ENCODE measurements at regions not wholly inside any gene's neighbourhood (a gene's known extent, or its start where the extent isn't known, plus 50 kb on each side); places are given as distances from the start of the nearest gene placed in this dataset.

DNA sequence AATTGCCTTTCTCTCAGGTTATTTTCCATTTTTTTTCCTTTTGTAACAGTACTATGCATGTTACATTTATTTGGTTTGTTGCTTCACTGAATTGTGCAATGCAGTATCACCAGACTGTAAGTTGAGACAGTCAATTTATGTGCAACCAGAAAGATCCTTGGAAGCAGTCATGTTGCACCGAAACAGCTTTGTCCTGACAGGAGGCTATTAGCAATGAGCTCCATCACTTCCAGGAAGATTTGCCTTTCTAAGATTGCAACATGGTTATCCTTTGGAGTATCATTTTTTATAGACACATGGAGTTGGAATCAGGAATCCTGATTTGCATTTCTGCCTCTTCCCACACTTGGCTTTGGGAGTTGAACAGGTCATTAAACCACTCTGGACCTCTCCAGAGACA lies 84.5 kb upstream of the ST6GALNAC5 start:
- FAIRE-seq (no peak), ATAC-seq (no peak), DNase-seq (ENCODE audit: low spot score) (no peak)
- Histone ChIP-seq H2AFZ (ENCODE audit: low read length) (no peak overlapping the region), H4K20me1 (ENCODE audit: insufficient read depth, low read length) (no peaks in the 10 kb centered on the region), H3K4me3 (replicated peaks in 1 of 3; ENCODE audit: insufficient read depth in 1 of 3, low read depth in 2 of 3, low read length in 3 of 3) (no peak overlapping the region), H3K79me2 (ENCODE audit: insufficient read depth, low read length) (no peaks in the 10 kb centered on the region), H3K9me3 (ENCODE audit: low read length) (peaks cover 37% of the 10 kb centered on the region; the same call in 1 of the 2 replicates), H3K9ac (ENCODE audit: insufficient read depth, low read depth, low read length) (no peak overlapping the region), H3K27me3 (ENCODE audit: control insufficient read depth in 1 of 2, insufficient read depth in 2 of 2, low read length in 2 of 2) (no peaks in the 10 kb centered on the region), H3K27ac (ENCODE audit: extremely low read length, insufficient read depth, low read length) (no peak overlapping the region), H3K36me3 (replicated peaks in 1 of 2; ENCODE audit: control insufficient read depth in 1 of 2, insufficient read depth in 2 of 2, low read length in 2 of 2) (no peaks in the 10 kb centered on the region), H3K4me2 (ENCODE audit: low read depth, low read length) (no peak overlapping the region), H3K4me1 (ENCODE audit: insufficient read depth, low read length) (no peaks in the 10 kb centered on the region)
- intact Hi-C loops (cut with micrococcal nuclease; ENCODE audit: unreplicated experiment) = no loop called here
- ChIA-PET CTCF (ENCODE audit: low intra/inter-chr PET ratio, low total read pairs) (no interaction called here), POLR2A (no interaction called here)
- in situ Hi-C loops (cut with HindIII; ENCODE audit: extremely low pct_ligation_motif_present, low pct_unique_long_range_greater_than_20kb) = no loop called here
- TF ChIP-seq CEBPB (IDR thresholded peaks at IDR 0.05; ENCODE audit: borderline replicate concordance, low read depth, low read length) (peak; percentile 64), ELF3 (CRISPR knock-in tag; IDR thresholded peaks at IDR 0.05) (no peak)
- no TSS peak for BruUV-seq (replicated peaks)
- WGBS (ENCODE audit: low lambda C conversion rate) = 0% methylated on average over 1 of the region's 1 CpG

DNA sequence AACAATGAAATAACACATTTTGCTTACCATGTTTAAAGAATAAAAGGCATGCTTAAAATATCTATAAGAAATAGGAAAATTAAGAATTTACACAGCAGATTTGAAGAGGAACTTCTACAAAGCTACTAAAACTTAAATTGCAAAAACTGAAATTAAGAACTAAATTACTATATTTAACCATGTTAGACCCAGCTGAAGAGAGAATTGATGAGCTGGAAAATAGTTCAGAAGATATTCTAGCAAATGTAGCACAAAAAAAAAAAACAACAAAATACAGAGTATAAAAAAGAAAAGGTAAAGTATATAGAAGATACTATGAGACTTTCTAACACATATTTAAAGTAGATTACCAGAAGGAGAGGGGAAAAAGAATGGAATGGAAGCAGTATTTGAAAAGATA lies 82.8 kb upstream of the ST6GALNAC5 start:
- Histone ChIP-seq H3K27me3 (ENCODE audit: control insufficient read depth in 1 of 2, insufficient read depth in 2 of 2, low read length in 2 of 2) (no peaks in the 10 kb centered on the region), H3K9me3 (ENCODE audit: low read length) (peaks cover 42% of the 10 kb centered on the region; the same call in 1 of the 2 replicates), H3K4me1 (ENCODE audit: insufficient read depth, low read length) (no peaks in the 10 kb centered on the region), H3K4me3 (replicated peaks in 1 of 3; ENCODE audit: insufficient read depth in 1 of 3, low read depth in 2 of 3, low read length in 3 of 3) (no peak overlapping the region), H3K27ac (ENCODE audit: extremely low read length, insufficient read depth, low read length) (no peak overlapping the region), H3K4me2 (ENCODE audit: low read depth, low read length) (no peak overlapping the region), H2AFZ (ENCODE audit: low read length) (no peak overlapping the region), H3K79me2 (ENCODE audit: insufficient read depth, low read length) (no peaks in the 10 kb centered on the region), H3K9ac (ENCODE audit: insufficient read depth, low read depth, low read length) (no peak overlapping the region), H3K36me3 (replicated peaks in 1 of 2; ENCODE audit: control insufficient read depth in 1 of 2, insufficient read depth in 2 of 2, low read length in 2 of 2) (no peaks in the 10 kb centered on the region), H4K20me1 (ENCODE audit: insufficient read depth, low read length) (no peaks in the 10 kb centered on the region)
- CTCF ChIA-PET (ENCODE audit: low intra/inter-chr PET ratio, low total read pairs) = no interaction called here
- POLR2A ChIA-PET = no interaction called here
- in situ Hi-C loops (cut with HindIII; ENCODE audit: extremely low pct_ligation_motif_present, low pct_unique_long_range_greater_than_20kb) = no loop called here
- FAIRE-seq (no peak), DNase-seq (ENCODE audit: low spot score) (no peak), ATAC-seq (no peak)
- no TSS peak for BruUV-seq (replicated peaks)
- intact Hi-C loops (cut with micrococcal nuclease; ENCODE audit: unreplicated experiment) = no loop called here
- TF ChIP-seq KDM6A (CRISPR knock-in tag; IDR thresholded peaks at IDR 0.05; ENCODE audit: low read depth) = no peak
- TF ChIP-seq, protein P1, sequence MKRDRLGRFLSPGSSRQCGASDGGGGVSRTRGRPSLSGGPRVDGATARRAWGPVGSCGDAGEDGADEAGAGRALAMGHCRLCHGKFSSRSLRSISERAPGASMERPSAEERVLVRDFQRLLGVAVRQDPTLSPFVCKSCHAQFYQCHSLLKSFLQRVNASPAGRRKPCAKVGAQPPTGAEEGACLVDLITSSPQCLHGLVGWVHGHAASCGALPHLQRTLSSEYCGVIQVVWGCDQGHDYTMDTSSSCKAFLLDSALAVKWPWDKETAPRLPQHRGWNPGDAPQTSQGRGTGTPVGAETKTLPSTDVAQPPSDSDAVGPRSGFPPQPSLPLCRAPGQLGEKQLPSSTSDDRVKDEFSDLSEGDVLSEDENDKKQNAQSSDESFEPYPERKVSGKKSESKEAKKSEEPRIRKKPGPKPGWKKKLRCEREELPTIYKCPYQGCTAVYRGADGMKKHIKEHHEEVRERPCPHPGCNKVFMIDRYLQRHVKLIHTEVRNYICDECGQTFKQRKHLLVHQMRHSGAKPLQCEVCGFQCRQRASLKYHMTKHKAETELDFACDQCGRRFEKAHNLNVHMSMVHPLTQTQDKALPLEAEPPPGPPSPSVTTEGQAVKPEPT (CRISPR knock-in tag; IDR thresholded peaks at IDR 0.05; ENCODE audit: low read depth) = no peak
- TF ChIP-seq ZSCAN12 (CRISPR knock-in tag; IDR thresholded peaks at IDR 0.05) = no peak
- TF ChIP-seq, protein P2, sequence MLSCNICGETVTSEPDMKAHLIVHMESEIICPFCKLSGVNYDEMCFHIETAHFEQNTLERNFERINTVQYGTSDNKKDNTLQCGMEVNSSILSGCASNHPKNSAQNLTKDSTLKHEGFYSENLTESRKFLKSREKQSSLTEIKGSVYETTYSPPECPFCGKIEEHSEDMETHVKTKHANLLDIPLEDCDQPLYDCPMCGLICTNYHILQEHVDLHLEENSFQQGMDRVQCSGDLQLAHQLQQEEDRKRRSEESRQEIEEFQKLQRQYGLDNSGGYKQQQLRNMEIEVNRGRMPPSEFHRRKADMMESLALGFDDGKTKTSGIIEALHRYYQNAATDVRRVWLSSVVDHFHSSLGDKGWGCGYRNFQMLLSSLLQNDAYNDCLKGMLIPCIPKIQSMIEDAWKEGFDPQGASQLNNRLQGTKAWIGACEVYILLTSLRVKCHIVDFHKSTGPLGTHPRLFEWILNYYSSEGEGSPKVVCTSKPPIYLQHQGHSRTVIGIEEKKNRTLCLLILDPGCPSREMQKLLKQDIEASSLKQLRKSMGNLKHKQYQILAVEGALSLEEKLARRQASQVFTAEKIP (CRISPR knock-in tag; IDR thresholded peaks at IDR 0.05; ENCODE audit: borderline replicate concordance) = no peak
- TF ChIP-seq, protein P3, sequence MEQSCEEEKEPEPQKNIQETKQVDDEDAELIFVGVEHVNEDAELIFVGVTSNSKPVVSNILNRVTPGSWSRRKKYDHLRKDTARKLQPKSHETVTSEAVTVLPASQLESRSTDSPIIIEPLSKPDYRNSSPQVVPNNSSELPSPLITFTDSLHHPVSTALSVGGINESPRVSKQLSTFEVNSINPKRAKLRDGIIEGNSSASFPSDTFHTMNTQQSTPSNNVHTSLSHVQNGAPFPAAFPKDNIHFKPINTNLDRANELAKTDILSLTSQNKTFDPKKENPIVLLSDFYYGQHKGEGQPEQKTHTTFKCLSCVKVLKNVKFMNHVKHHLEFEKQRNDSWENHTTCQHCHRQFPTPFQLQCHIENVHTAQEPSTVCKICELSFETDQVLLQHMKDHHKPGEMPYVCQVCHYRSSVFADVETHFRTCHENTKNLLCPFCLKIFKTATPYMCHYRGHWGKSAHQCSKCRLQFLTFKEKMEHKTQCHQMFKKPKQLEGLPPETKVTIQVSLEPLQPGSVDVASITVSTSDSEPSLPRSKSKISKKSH (CRISPR knock-in tag; IDR thresholded peaks at IDR 0.05; ENCODE audit: borderline replicate concordance) = no peak
- no peak for TF ChIP-seq RBM39 (IDR thresholded peaks at IDR 0.05; ENCODE audit: low read depth, low read length, poor library complexity, severe bottlenecking)
- no peak for TF ChIP-seq ZNF136 (CRISPR knock-in tag; IDR thresholded peaks at IDR 0.05; ENCODE audit: low read depth)

Measured in HepG2 (cell line).